Left lung (tissue), 4 donors: ENCODE measurements at regions not wholly inside any gene's neighbourhood (a gene's known extent, or its start where the extent isn't known, plus 50 kb on each side); places are given as distances from the start of the nearest gene placed in this dataset.

Source experiments
- ATAC-seq: fragments of 200-7000 bp; cut with Tn5 transposase; one replicate; pipeline ENCODE4 v1.9.1; 2020; ENCODE audit warnings: moderate library complexity
- DNase-seq, 4 donors: peaks; one replicate each; pipeline ENCODE4 v3.0.0-alpha.2; 2013 to 2020
- H3K27ac ChIP-seq, 2 donors: fragments of 200-600 bp; sonication (generic) in 1 of 2; one replicate each; pipeline versions ENCODE4 v1.5.0 to v1.8.0; 2020 to 2021
- H3K27me3 ChIP-seq, 2 donors: fragments of 200-600 bp; sonication (generic) in 1 of 2; one replicate each; pipeline versions ENCODE4 v1.5.0 to v1.8.0; 2020 to 2021
- H3K36me3 ChIP-seq, 2 donors: fragments of 200-600 bp; sonication (generic) in 1 of 2; one replicate each; pipeline versions ENCODE4 v1.5.0 to v1.8.0; 2020 to 2021
- H3K4me1 ChIP-seq, 2 donors: fragments of 200-600 bp; one replicate each; pipeline ENCODE4 v1.8.0; 2021
- H3K4me3 ChIP-seq, 2 donors: fragments of 200-600 bp; sonication (generic) in 1 of 2; one replicate each; pipeline versions ENCODE4 v1.5.0 to v1.8.0; 2020 to 2021; ENCODE audit warnings: mild to moderate bottlenecking in 1 of 2
- H3K9me3 ChIP-seq, 2 donors: fragments of 200-600 bp; sonication (generic) in 1 of 2; one replicate each; pipeline versions ENCODE4 v1.5.0 to v1.8.0; 2020 to 2021
- CTCF ChIP-seq, 2 donors: fragments of 200-600 bp; sonication (generic) in 1 of 2; IDR thresholded peaks; one replicate each; pipeline versions ENCODE4 v1.5.0 to v1.8.0; 2021; ENCODE audit warnings: antibody characterized with exemption in 2 of 2
- intact Hi-C, 2 donors: fragments of 100-400 bp; cut with DNase I; formaldehyde crosslinking; loops; one replicate each; pipeline versions ENCODE4 v1.11.2 to v1.14.2; 2022
- donor health status: DM: no; HTN: yes; CAD: no.
- donor health status: DM: no; HTN: no; CAD: no.

DNA sequence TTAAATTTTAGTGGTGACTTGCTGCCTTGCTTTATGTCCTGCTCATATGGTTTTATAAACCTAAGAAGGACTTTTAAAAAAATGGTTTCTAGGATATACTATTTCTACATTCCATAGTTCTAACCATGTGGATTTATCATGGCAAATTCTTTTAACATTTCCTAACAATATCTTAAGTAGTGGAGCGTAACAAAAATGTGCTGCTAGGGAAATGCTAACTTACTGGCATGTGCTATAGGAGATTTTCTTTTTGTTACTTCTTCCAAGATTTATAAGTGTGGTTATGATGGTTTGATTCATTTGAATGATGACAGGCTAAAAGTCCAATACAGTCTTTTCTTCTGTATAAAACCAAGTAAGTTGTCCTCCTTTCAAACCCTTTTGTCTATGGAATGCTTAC lies 713.7 kb downstream of the SLITRK1 start:
- ATAC-seq (no peak), DNase-seq (no peak)
- no peak for TF ChIP-seq CTCF (IDR thresholded peaks at IDR 0.05)
- Histone ChIP-seq H3K4me3 (no peak overlapping the region), H3K4me1 (no peaks in the 10 kb centered on the region), H3K27me3 (no peaks in the 10 kb centered on the region), H3K36me3 (no peaks in the 10 kb centered on the region), H3K9me3 (peaks cover 0 to 2% of the 10 kb centered on the region in 2 donors), H3K27ac (no peak overlapping the region)
- intact Hi-C loops, result no loop called here

GRCh38 chr13:83167203-83167602 lies 715.1 kb downstream of the SLITRK1 start:
- DNase-seq (no peak), ATAC-seq (no peak)
- H3K27me3 ChIP-seq, result no peaks in the 10 kb centered on the region
- TF ChIP-seq CTCF (IDR thresholded peaks at IDR 0.05), result no peak
- no peaks in the 10 kb centered on the region for H3K36me3 ChIP-seq
- intact Hi-C loops, result no loop called here
- no peak overlapping the region for H3K4me3 ChIP-seq
- no peak overlapping the region for H3K27ac ChIP-seq
- H3K4me1 ChIP-seq, result no peaks in the 10 kb centered on the region
- peaks cover 0 to 2% of the 10 kb centered on the region in 2 donors for H3K9me3 ChIP-seq

- no peak overlapping the region for H3K27ac ChIP-seq
- H3K36me3 ChIP-seq, result no peaks in the 10 kb centered on the region
- TF ChIP-seq CTCF (IDR thresholded peaks at IDR 0.05), result no peak
- H3K4me1 ChIP-seq, result no peaks in the 10 kb centered on the region
- intact Hi-C loops, result no loop called here
- DNase-seq, result no peak
- no peaks in the 10 kb centered on the region for H3K27me3 ChIP-seq
- H3K4me3 ChIP-seq, result no peak overlapping the region
- ATAC-seq, result no peak
- peaks cover 0 to 2% of the 10 kb centered on the region in 2 donors for H3K9me3 ChIP-seq
These were observed 715.7 kb downstream of the SLITRK1 start for GRCh38 chr13:83166550-83166949.

- no peak for DNase-seq
- intact Hi-C loops, result no loop called here
- TF ChIP-seq CTCF (IDR thresholded peaks at IDR 0.05), result no peak
These were observed 719.8 kb downstream of the SLITRK1 start for GRCh38 chr13:83162493-83162892.

GRCh38 chr13:83153848-83154247 lies 728.4 kb downstream of the SLITRK1 start:
- Histone ChIP-seq H3K9me3 (no peaks in the 10 kb centered on the region), H3K4me1 (no peaks in the 10 kb centered on the region), H3K27me3 (no peaks in the 10 kb centered on the region), H3K27ac (no peak overlapping the region), H3K4me3 (no peak overlapping the region), H3K36me3 (no peaks in the 10 kb centered on the region)
- DNase-seq (peak in 2 of 4 donors; percentile 9 to 18), ATAC-seq (peak; percentile 71)
- no peak for TF ChIP-seq CTCF (IDR thresholded peaks at IDR 0.05)
- intact Hi-C loops, result no loop called here

More at GRCh38 chr13:83162493-83162892, 719.8 kb downstream of the SLITRK1 start:
- no peak overlapping the region for H3K4me3 ChIP-seq
- H3K4me1 ChIP-seq, result no peaks in the 10 kb centered on the region
- no peaks in the 10 kb centered on the region for H3K36me3 ChIP-seq
- no peaks in the 10 kb centered on the region for H3K27me3 ChIP-seq
- no peak for ATAC-seq
- no peak overlapping the region for H3K27ac ChIP-seq
- no peaks in the 10 kb centered on the region for H3K9me3 ChIP-seq
